HG03439 (cell line): ENCODE measurements at regions not wholly inside any gene's neighbourhood (a gene's known extent, or its start where the extent isn't known, plus 50 kb on each side); places are given as distances from the start of the nearest gene placed in this dataset.
"Not testable (repeated sequence)": the region's sequence is repeated elsewhere in the genome, so short reads cannot be mapped to it uniquely, and the experiment has no call there.

Experiments
- ATAC-seq: cut with Tn5 transposase; IDR thresholded peaks from one replicate; pipeline ENCODE4 v1.9.1; 2021; ENCODE audit warnings: mild to moderate bottlenecking, moderate library complexity; ENCODE audit not compliant: unreplicated experiment

DNA sequence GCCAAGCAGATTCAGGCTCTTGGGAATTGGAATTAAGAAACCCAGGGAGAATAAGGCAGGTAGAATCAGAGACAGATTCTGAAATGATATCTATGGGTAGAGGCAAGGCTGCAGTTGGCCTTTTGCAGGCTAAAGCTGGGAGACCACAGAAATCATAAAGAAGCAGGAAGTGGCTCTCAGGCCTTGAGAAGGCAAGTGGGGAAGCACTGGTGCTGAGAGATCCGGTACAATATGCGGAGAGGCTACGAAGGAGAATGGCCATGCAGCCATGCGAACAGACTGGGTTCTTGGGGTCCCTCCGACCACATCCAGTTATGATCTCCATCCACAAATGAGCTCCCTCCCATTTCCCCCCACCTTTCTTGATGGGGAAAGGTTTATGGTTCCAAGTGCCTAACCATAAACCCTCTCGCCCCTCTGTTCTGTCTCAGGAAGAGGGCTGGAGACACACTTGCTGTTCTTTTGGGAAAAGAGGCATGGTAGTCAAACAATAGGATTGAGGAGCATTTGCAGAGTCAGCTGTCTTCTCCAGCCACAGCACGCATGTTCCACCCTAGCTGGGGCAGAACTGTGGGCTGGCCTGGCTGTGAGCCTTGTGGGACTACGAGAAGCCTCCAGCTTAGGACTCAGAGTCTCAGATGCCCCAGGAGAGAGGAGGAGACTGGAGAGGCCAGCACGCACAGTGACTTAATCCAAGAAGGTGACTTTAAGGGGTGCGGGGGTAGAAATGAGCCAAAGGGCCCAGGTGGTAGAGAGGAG is 99.6 kb downstream of the RPLP1 start:
- ATAC-seq: no peak

- ATAC-seq: no peak
Measured at GRCh38 chr15:69553686-69554085, 101.1 kb downstream of the RPLP1 start.

DNA sequence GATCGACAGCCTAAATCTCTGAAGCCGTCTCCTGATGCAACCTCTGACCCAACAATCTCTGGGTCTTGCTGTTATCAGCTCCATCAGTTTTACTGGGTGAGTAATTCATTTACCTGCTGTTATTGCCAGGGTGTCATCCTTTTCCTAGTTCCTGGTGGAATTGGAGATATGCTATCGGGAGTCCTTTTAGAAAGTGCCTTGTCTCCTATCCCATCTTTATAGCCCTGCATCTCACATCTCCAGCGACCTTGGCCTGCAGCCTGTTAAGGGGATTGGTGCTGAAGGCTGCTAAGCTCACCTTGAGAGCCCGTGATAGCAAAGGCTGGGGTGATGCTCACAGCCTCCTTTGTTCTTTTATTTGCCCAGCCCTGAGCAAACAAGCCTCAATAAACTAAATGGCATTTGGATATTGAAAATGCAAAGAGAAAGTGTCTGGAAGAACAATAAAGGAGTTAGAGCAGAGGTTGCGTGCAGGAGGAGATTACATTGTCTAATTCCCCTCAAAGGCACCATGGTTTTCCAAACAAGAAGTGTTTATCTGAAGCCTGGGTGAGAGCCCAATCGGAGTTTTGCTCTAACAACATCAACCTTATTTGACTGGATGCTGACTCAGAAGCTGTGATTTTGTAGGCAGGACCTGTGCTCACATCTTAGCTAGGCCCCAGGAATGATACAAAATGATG is 101.8 kb downstream of the RPLP1 start:
- ATAC-seq: no peak

- ATAC-seq: no peak
Measured at GRCh38 chr15:69555080-69555479, 102.5 kb downstream of the RPLP1 start.

DNA sequence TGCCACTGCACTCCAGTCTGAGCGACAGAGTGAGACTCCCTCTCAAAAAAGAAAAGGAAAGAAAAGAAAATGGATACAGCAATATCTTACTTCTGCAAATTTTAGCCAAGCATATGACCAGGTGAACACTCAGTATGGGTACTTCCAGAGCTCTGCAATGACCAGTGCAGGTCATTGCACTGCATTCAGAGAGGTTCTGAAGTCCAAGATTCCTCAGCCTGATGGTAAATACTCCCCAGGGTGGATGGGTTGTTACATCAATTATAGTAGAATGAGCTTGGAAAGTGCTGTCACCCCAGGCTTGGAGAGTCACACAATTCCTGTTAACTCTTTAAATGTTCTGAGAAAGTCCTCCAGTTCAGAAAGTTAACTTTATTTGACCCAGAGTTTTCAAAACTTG is 103.7 kb downstream of the RPLP1 start:
- no peak for ATAC-seq

DNA sequence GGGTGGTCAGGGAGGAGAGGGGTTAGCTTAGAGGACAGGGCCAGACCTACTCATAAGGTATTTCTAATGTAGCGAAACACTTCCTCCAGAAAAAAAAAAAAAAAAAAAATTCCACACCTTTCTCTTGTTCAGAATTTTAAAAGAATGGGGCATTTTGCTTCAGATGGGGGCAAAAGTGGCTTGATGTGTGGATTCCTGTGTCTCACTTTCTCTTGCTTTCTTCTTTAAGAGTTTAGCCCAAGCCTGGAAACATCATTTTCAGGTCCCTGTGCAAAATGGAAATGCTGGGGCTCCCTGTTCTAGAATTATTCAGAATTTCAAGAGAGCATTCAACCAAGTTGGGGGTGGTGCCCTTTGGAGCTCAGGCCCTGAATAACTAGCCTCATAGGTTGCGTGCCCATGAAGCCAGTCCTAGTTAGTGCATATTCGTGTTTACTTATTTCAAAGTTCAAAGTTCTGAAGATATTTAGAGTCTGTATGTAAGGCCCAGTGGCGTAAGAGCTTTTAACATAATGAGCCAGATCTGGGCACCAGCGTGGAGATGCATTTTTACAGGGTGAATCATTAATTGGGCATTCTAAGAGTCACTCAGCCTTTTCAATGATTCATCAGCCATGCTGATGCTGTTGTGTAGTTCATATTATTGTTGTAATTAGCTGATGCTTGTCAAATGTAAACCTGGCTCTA is 104.5 kb downstream of the RPLP1 start:
- no peak for ATAC-seq

DNA sequence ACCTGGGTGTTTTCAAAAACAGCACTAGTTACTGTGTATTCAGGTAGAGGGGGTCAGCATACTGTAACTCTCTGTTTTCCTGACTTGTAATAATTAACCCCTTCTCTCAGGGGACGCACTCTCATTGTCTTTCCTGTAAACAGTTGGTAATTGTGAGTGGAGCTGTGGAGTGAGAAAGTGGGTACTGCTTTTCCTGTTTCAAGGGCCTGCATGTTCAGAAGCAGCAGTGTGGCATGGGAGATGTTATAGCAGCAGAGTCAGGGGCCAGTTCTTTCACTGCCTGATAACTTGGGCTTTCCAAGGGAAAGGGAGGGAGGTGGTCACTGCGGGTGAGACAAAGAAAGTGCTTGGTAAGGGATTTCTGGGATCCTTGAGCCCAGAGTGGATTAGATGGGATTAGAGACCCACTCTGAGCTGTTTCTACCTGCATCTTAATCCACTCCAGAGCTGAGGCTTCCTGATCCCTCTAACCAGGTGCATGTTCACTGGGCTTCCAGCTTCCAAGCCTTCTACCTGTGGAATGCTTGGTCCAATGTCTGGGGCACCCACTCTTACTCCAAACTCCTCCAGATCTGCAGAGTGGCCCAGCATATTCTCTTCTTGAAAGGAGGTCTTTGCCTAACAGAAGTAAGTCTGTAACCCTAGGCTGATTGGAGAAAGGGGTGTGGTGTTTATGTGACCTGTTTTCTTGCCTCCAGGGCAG is 105.2 kb downstream of the RPLP1 start:
- ATAC-seq: no peak

DNA sequence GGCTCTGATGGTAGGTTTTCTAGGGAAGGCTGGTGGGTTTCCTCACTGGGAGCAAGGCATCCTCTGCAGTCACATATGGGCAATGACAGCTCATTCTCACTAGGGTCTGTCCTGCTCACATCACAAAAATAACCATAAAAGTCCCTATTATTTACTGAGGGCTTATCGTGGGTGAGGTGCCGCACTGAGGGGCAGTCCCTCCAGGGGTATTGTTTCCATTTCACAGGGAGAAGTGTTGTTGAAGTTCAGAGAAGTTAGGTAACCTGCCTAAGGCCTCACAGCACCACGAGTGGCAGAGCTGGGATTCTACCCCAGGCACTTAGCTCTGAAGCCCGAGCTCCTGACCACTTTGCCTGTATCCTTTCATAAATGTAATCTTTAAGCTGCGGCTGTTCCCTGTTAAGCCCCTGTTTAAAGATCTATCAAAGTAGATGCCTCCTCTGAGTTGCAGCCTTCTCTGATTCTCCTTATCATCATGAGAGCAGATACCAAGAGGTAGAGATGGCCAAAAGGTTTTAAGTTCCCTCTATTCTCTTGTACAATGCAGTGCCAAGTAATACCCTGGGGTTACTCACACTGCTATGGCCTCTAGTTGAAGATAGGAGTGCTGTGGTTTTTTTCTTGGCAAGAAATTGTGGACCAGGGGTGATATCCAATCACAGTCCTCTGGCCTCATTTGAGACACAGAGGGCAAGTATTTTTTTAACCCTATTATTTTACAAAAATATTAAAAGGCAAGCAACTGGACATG is 107.0 kb downstream of the RPLP1 start:
- no peak for ATAC-seq

DNA sequence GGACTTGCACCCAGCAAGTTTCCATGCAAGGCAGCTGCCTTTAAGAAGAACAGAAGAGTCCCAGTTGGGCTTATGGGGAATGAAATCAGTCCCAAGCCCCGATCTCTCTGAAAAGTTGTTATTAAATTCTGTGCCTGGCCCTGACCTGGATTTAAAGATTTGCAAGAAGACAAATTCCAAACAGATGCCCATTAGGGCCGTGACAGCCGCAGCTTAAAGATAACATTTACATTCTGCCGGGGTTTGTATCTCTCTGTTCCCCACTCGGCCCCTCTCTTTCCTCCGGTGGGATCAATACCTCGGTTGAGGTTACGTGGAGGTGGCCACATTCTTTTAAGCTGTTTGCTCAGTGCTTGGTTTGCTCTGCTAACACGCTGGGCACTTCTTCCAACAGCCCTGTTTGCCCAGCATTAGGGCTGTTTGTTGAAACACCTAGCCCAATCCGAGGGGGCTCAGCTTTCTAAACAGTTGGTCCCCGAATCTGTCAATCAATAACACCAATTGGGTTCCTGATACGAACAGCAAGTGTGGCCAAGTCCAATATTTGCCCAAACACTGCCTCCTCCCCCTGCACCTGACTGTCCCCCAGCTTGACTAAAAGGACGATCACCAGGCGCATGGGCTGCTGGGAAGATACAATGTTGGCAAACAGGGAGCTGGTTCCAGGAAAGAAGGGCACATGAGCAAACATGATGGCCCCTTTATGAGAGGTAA is 108.6 kb downstream of the RPLP1 start:
- no peak for ATAC-seq

GRCh38 chr15:69562116-69562515 is 109.5 kb downstream of the RPLP1 start:
- ATAC-seq: no peak

DNA sequence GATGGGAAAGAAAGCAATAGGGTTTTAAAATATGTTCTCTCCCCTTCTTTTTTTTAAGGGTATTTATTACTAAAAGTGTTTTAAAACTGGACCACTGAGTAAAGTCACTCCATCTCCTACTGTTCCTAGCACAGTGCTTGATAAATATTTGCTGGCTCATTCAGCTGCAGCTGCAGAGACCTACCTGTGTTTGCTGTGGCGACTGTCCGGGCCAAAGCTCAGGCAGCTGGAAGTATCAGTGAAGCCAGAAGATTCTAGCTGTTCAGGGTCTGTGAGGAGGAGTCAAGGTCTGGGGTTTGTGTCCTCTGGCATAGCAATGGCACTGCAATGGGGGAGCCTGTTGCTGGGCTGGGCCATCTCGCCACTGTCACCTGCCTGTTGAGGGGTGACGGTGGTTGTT is 109.9 kb downstream of the RPLP1 start:
- ATAC-seq: no peak

- no peak for ATAC-seq
Measured at GRCh38 chr15:69565066-69565655, 112.5 kb downstream of the RPLP1 start.

- ATAC-seq: not testable (repeated sequence)
Measured at GRCh38 chr15:69567238-69567760, 114.7 kb downstream of the RPLP1 start.

DNA sequence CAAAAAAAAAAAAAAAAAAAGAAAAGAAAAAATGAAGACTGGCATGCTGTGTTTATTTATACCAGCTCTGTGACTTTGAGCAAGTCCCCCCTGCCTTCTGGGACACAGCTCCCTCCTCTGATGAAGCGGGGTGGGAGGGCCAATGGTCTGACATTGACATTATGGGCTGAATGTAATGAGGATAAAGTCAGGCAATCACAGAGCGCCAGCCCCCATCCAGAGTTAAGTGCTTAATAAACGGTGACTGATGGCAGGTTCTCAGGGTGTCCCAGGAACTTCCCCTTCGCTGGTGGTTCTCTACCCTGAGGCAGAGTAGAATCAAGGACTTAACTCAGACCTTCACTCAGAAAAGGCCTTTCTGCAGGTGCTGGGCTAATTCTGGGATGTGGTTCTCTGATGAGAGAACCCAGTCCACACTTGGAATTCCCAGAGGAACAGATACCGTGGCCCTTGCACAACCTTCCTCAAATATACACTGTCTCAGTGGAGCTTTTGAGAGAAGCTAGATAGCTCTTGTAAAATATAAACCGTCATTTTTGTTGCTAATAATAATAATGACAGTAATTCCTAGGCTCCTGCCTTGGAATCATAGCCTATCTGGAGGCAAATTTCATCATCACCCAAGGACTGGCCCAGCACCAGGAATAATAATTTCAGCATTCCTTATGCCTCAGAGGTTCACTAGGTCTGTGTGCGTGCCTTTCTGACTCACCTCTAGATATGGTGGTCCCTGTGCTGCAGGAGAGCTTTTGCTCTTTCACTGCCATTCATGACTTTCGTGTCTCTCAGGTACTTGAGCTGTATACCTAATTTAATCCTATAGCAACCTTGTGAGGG is 115.8 kb downstream of the RPLP1 start:
- ATAC-seq: no peak

- ATAC-seq: no peak
Measured at GRCh38 chr15:69570454-69570853, 117.8 kb downstream of the RPLP1 start.

GRCh38 chr15:69570997-69571396 is 118.4 kb downstream of the RPLP1 start:
- ATAC-seq: no peak

DNA sequence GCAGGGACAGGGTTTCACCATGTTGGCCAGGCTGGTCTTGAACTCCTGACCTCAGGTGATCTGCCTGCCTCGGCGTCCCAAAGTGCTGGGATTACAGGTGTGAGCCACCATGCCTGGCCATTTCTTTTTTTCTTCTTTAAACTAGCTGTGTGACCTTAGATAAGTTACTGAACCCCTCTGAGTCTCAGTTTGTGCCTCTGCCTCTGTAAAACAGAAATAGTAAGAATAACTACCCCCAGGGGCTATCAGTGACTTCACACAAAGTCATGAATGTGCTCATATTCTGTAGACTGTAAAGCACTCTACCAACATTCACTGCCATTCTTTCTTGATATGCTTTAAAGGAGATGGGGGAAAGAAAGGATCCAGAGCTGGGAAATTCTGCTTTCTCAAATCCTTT is 120.7 kb downstream of the RPLP1 start:
- ATAC-seq: not testable (repeated sequence)

DNA sequence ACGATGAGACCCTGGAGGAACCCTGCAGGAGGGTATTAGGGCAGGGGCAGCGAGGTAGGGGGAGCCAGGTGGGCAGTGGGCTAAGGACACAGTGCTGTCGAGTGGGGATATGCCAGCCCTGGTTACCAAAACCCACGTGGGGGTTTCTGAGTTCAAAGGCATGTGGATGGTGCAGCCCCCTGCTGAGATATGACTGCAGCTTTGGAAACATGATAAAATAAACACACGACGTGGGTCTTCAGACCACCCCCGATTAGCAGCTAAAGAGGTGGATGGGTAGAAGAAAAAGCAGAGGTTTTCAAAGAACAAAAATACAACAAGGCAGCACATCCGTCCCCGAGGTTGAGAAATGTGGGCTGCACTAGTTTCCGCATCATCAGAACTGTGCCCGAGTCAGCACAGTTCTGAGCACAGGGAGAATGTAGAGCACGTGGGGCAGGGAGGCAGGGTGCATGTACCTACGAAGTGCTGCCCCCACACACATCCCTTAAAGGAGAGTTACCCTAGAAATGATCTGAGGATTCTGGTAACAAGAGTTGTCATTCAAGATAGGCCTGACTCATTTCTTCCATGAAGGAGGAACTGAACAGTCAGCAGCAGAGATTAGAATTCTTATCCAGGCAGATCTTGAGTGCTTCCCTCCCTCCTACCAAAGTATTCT is 121.3 kb downstream of the RPLP1 start:
- no peak for ATAC-seq
